Spleen (tissue), 11 donors: ENCODE measurements at regions not wholly inside any gene's neighbourhood (a gene's known extent, or its start where the extent isn't known, plus 50 kb on each side); places are given as distances from the start of the nearest gene placed in this dataset.

Experiments
- DNase-seq: peaks from one replicate; pipeline ENCODE4 v3.0.0-alpha.2; 2020
- H3K27ac ChIP-seq, 8 donors: fragments of 200-600 bp; sonication (generic) in 7 of 8; 1 replicate in 4 of 8; 2 replicates in 4 of 8; pipeline versions ENCODE4 v1.5.0 to v1.8.0; 2016 to 2021; ENCODE audit warnings: inconsistent platforms in 4 of 8, mild to moderate bottlenecking in 4 of 8, moderate library complexity in 1 of 8
- H3K27me3 ChIP-seq, 7 donors: fragments of 200-600 bp; sonication (generic) in 6 of 7; replicated peaks in 1 of 7; 1 replicate in 4 of 7; 2 replicates in 3 of 7; pipeline versions ENCODE4 v1.5.0 to v1.8.0; 2016 to 2021; ENCODE audit warnings: inconsistent platforms in 3 of 7, mild to moderate bottlenecking in 1 of 7
- H3K36me3 ChIP-seq, 6 donors: fragments of 200-600 bp; sonication (generic) in 5 of 6; 1 replicate in 4 of 6; 2 replicates in 2 of 6; pipeline versions ENCODE4 v1.5.0 to v1.8.0; 2016 to 2021; ENCODE audit warnings: inconsistent platforms in 2 of 6
- H3K4me1 ChIP-seq, 6 donors: fragments of 200-600 bp; sonication (generic) in 5 of 6; 1 replicate in 3 of 6; 2 replicates in 3 of 6; pipeline versions ENCODE4 v1.5.0 to v1.8.0; 2016 to 2021; ENCODE audit warnings: inconsistent platforms in 3 of 6
- H3K4me3 ChIP-seq, 8 donors: fragments of 200-600 bp; sonication (generic) in 7 of 8; 1 replicate in 4 of 8; 2 replicates in 4 of 8; pipeline versions ENCODE4 v1.5.0 to v1.8.0; 2016 to 2021; ENCODE audit warnings: inconsistent platforms in 4 of 8, mild to moderate bottlenecking in 4 of 8, moderate library complexity in 2 of 8
- H3K9me3 ChIP-seq, 8 donors: fragments of 200-600 bp; sonication (generic) in 7 of 8; 1 replicate in 4 of 8; 2 replicates in 4 of 8; pipeline versions ENCODE4 v1.5.0 to v1.8.0; 2016 to 2021; ENCODE audit warnings: inconsistent platforms in 4 of 8
- POLR2A ChIP-seq, 3 donors: fragments of 450-650 bp; IDR thresholded peaks; one replicate each; pipeline ENCODE4 v1.5.1; 2017; ENCODE audit warnings: antibody characterized with exemption in 3 of 3, mild to moderate bottlenecking in 1 of 3
- POLR2AphosphoS5 ChIP-seq, 3 donors: sonication (generic); formaldehyde crosslinking; IDR thresholded peaks; one replicate each; pipeline ENCODE4 v1.5.1; 2017; ENCODE audit warnings: antibody characterized with exemption in 3 of 3
- WGBS, 5 donors: extraction: QIAGEN DNeasy Blood & Tissue Kit in 3 of 5; methylation state at CpG; one replicate each; pipeline versions ENCODE4 v1.1.5 to v1.1.7; 2013 to 2018; 5-methylcytosine and 5-hydroxymethylcytosine counted together
- intact Hi-C: fragments of 100-400 bp; cut with DNase I; formaldehyde crosslinking; loops from one replicate; pipeline ENCODE4 v1.15.0; 2023; ENCODE audit warnings: low total_unique reads
- TF ChIP-seq, protein P1 (sequence below), 11 experiments: fragments of 200-600 bp in 7 of 11; fragments of 450-650 bp in 4 of 11; sonication (generic) in 4 of 11; IDR thresholded peaks in 8 of 11; conservative IDR thresholded peaks in 3 of 11; 1 replicate in 7 of 11; 2 replicates in 4 of 11; pipeline versions ENCODE4 v1.4.0 to v1.8.0; 2016 to 2021; ENCODE audit warnings: antibody characterized with exemption in 11 of 11, inconsistent platforms in 4 of 11, mild to moderate bottlenecking in 1 of 11
- donor health status: healthy with polysubstance abuse.
- donor health status: DM: no; HTN: no; CAD: no; lungs with moderate emphysema.
- donor health status: DM: no; HTN: no; CAD: no.
- donor health status: Bipolar disorder and iron deficiency.
- donor health status: healthy.
- donor health status: DM: no; HTN: no; CAD: no.
- donor health status: DM: yes; HTN: yes; CAD: no.

GRCh38 chr13:103275722-103276121 lies 209.5 kb upstream of the SLC10A2 start:
- DNase-seq, result no peak
- 89 to 96% (median 94%) methylated on average over 4 of the region's 4 CpGs for WGBS, 5 donors
- Histone ChIP-seq H3K4me1 (peaks cover 0 to 12% (median 0%) of the 10 kb centered on the region in 6 donors), H3K27ac (no peak overlapping the region), H3K9me3 (no peaks in the 10 kb centered on the region), H3K36me3 (no peaks in the 10 kb centered on the region), H3K27me3 (no peaks in the 10 kb centered on the region), H3K4me3 (no peak overlapping the region)
- TF ChIP-seq POLR2A (IDR thresholded peaks at IDR 0.05) (no peak), POLR2AphosphoS5 (IDR thresholded peaks at IDR 0.05) (no peak)
- TF ChIP-seq, protein P1, sequence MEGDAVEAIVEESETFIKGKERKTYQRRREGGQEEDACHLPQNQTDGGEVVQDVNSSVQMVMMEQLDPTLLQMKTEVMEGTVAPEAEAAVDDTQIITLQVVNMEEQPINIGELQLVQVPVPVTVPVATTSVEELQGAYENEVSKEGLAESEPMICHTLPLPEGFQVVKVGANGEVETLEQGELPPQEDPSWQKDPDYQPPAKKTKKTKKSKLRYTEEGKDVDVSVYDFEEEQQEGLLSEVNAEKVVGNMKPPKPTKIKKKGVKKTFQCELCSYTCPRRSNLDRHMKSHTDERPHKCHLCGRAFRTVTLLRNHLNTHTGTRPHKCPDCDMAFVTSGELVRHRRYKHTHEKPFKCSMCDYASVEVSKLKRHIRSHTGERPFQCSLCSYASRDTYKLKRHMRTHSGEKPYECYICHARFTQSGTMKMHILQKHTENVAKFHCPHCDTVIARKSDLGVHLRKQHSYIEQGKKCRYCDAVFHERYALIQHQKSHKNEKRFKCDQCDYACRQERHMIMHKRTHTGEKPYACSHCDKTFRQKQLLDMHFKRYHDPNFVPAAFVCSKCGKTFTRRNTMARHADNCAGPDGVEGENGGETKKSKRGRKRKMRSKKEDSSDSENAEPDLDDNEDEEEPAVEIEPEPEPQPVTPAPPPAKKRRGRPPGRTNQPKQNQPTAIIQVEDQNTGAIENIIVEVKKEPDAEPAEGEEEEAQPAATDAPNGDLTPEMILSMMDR (IDR thresholded peaks at IDR 0.05 in 8 of 11, conservative IDR thresholded peaks at IDR 0.05 in 3 of 11), result no peak
- intact Hi-C loops, result no loop called here

DNA sequence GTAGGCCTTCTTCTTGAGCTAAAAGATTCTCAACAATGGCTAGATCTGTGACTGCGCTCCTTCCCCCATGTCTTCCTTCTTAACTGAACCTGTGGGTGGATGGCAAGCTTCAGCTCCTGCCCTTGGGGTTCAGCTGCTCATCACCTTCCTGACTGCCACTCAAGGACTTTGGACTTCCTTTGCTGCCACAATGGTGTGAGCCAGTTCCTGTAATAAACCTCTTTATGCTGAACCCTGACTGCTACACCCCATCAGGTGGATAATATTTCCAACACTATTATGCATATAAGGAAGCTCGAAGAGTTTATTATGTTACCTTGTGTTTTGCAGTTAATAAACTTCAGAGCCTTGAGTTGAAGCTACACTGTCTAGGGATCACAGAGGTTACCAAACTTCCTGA lies 208.9 kb upstream of the SLC10A2 start:
- Histone ChIP-seq H3K27ac (no peak overlapping the region), H3K36me3 (no peaks in the 10 kb centered on the region), H3K4me3 (no peak overlapping the region), H3K4me1 (peaks cover 0 to 12% (median 0%) of the 10 kb centered on the region in 6 donors), H3K27me3 (no peaks in the 10 kb centered on the region), H3K9me3 (no peaks in the 10 kb centered on the region)
- intact Hi-C loops, result no loop called here
- no peak for DNase-seq
- TF ChIP-seq, protein P1 (IDR thresholded peaks at IDR 0.05 in 8 of 11, conservative IDR thresholded peaks at IDR 0.05 in 3 of 11), result no peak
- no peak for TF ChIP-seq POLR2AphosphoS5 (IDR thresholded peaks at IDR 0.05)
- TF ChIP-seq POLR2A (IDR thresholded peaks at IDR 0.05), result no peak
- 81 to 94% (median 87%) methylated on average over 2 of the region's 2 CpGs for WGBS, 5 donors

- Histone ChIP-seq H3K4me3 (no peak overlapping the region), H3K9me3 (peaks cover 0 to under 1% (median 0%) of the 10 kb centered on the region in 8 donors), H3K4me1 (peaks cover 0 to 12% (median 0%) of the 10 kb centered on the region in 6 donors), H3K27me3 (no peaks in the 10 kb centered on the region), H3K36me3 (no peaks in the 10 kb centered on the region), H3K27ac (no peak overlapping the region)
- intact Hi-C loops, result no loop called here
- DNase-seq, result no peak
- TF ChIP-seq POLR2AphosphoS5 (IDR thresholded peaks at IDR 0.05) (no peak), POLR2A (IDR thresholded peaks at IDR 0.05) (no peak)
- TF ChIP-seq, protein P1 (IDR thresholded peaks at IDR 0.05 in 8 of 11, conservative IDR thresholded peaks at IDR 0.05 in 3 of 11), result no peak
These were observed 207.6 kb upstream of the SLC10A2 start for GRCh38 chr13:103273825-103274224.

GRCh38 chr13:103272770-103273169 lies 206.6 kb upstream of the SLC10A2 start:
- H3K9me3 ChIP-seq, result peaks cover 0 to 11% (median 8%) of the 10 kb centered on the region in 8 donors
- no peak overlapping the region for H3K4me3 ChIP-seq
- no peak overlapping the region for H3K27ac ChIP-seq
- no peak for TF ChIP-seq POLR2A (IDR thresholded peaks at IDR 0.05)
- no peaks in the 10 kb centered on the region for H3K27me3 ChIP-seq
- no peaks in the 10 kb centered on the region for H3K36me3 ChIP-seq
- H3K4me1 ChIP-seq, result peaks cover 0 to 12% (median 0%) of the 10 kb centered on the region in 6 donors
- WGBS, 5 donors, result 59 to 87% (median 80%) methylated on average over 2 of the region's 2 CpGs
- intact Hi-C loops, result no loop called here
- no peak for DNase-seq

DNA sequence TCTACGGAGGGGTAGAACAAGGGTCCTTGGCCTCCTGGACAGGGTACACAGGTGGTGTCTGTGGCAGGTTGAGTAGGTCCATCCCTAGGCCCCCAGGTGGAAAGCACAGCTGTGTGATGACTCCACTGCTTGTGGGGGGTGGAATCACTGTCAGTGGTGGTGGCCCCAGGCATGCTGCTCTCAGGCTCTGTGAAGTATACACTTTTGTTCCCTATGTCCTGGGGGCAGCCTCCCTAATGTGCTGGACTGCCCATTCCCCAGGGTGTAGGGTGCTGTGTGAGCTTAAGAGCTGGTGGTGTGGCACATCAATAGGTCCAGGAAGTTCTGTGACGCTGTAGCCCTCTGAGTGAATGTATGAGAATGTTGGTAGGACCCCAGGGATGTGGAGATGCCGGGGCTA lies 197.2 kb upstream of the SLC10A2 start:
- no peak overlapping the region for H3K4me3 ChIP-seq
- H3K4me1 ChIP-seq, result no peaks in the 10 kb centered on the region
- H3K27ac ChIP-seq, result no peak overlapping the region
- TF ChIP-seq, protein P1 (IDR thresholded peaks at IDR 0.05 in 8 of 11, conservative IDR thresholded peaks at IDR 0.05 in 3 of 11), result no peak
- no peak for TF ChIP-seq POLR2A (IDR thresholded peaks at IDR 0.05)
- no peak for TF ChIP-seq POLR2AphosphoS5 (IDR thresholded peaks at IDR 0.05)
- WGBS, 5 donors, result 69 to 78% (median 73%) methylated on average over 3 of the region's 3 CpGs
- intact Hi-C loops, result no loop called here
- no peaks in the 10 kb centered on the region for H3K27me3 ChIP-seq
- H3K9me3 ChIP-seq, result peaks cover 0 to 53% (median 35%) of the 10 kb centered on the region in 8 donors
- no peak for DNase-seq
- no peaks in the 10 kb centered on the region for H3K36me3 ChIP-seq
